HG02973 (cell line): ENCODE measurements at regions not wholly inside any gene's neighbourhood (a gene's known extent, or its start where the extent isn't known, plus 50 kb on each side); places are given as distances from the start of the nearest gene placed in this dataset.
"Not testable (repeated sequence)": the region's sequence is repeated elsewhere in the genome, so short reads cannot be mapped to it uniquely, and the experiment has no call there.

Source experiments
- ATAC-seq: cut with Tn5 transposase; IDR thresholded peaks from one replicate; pipeline ENCODE4 v1.9.1; 2021; ENCODE audit warnings: moderate library complexity; ENCODE audit not compliant: unreplicated experiment

DNA sequence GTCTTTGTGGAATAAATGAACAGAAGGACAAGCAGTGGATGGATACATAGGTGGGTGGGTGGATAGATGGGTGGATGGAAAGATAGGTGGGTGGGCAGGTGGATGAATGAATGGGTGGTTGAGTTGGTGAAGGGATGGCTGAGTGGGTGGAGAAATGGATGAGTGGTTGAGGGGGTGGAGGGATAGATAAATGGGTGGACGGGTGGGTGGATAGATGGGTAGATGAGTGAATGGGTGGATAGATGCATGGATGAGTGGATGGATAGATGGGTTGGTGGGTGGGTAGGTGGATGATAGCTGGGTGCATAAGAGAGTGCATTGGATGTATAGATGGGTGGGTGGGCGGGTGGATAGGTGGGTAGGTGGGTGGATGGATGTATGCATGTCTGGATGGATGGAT lies 63.5 kb downstream of the UNC93B1 start:
- ATAC-seq: not testable (repeated sequence)

- not testable (repeated sequence) for ATAC-seq
Observed at GRCh38 chr11:67938964-67939363, 64.9 kb downstream of the UNC93B1 start.

- not testable (repeated sequence) for ATAC-seq
Observed at GRCh38 chr11:67938371-67938770, 65.5 kb downstream of the UNC93B1 start.

DNA sequence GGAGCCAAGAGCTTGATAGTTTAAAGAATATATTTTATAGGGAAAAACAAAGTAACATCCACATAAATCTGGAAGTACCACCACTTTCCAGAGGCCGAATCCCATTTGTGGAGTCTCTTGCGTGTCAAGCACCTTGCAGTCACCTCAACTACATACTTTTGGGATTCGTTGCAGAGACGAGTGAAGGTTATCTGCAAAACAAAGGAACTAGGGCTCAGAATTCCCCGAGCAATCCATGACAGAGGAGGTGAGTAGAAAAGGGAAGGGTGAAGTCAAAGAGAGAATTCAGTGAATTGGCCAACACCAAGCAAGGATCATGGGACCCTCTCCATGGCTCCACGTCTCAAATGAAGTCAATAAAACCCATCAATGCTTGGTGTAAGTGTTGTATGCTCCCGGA lies 80.3 kb downstream of the UNC93B1 start:
- ATAC-seq: not testable (repeated sequence)

DNA sequence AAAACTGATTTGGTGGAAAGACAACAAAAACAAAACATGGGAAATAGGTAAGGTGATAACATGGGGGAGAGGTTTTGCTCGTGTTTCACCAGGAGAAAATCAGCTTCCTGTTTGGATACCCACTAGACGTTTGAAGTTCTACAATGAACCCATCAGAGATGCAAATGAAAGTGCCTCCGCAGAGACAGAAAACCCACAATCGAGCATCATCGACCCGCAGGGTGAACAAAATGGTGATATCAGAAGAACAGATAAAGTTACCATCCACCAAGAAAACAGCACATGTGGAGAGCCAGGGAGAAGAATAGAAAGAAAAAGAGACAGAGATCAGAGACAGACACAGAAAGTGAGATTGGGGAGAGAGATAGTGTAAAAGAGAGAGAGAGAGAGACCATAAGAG lies 83.4 kb downstream of the UNC93B1 start:
- not testable (repeated sequence) for ATAC-seq

- not testable (repeated sequence) for ATAC-seq
Observed at GRCh38 chr11:67912184-67912583, 91.7 kb downstream of the UNC93B1 start.

DNA sequence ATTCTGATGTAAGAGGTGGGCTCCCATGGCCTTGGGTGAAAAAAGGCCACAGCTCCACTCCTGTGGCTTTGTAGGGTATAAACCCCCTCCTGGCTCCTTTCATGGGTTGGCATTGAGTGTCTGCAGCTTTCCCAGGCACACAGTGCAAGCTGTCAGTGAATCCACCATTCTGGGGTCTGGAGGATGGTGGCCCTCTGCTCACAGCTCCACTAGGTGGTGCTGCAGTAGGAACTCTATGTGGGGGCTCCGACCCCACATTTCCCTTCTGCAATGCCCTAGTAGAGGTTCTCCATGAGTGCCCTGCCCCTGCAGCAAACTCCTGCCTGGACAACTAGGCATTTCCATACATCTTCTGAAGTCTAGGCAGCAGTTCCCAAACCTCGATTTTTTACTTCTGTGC lies 92.7 kb downstream of the UNC93B1 start:
- not testable (repeated sequence) for ATAC-seq

GRCh38 chr11:67910803-67911202 lies 93.1 kb downstream of the UNC93B1 start:
- ATAC-seq: not testable (repeated sequence)

DNA sequence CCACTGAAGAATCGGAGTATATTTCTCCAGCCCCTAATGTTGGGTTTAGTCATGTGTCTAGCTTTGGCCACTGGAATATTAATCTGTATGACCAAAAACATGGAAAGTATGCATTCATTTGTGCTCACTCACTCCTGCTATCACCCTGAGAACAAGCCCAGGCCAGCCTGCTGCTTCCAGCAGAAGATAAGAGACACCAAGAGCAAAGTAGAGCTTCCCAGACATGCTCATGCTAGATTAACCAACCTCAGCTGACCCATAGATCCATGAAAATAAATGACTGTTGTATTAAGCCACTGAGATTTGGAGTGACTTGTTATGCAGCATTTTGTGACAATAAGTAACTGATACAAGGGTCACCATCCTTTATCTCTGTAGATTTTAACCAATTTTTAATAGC lies 96.9 kb downstream of the UNC93B1 start:
- not testable (repeated sequence) for ATAC-seq

DNA sequence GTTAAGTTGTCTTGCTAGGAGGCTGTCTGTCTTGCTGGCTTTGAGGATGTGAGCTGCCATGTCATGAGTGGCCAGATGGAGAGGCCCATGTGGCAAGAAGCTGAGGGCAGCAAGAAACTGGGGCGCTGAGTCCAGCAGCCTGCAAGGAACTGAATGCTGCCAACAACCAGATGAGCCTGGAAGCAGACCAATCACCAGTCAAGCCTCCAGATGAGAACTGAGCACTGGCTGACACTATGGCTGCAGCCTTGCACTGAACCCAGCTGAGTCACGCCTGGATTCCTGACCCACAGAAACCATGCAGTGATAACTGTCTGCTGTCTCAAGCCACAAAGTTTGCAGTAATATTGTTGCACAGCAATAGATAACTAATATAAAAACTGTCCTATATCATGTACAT lies 104.4 kb downstream of the UNC93B1 start:
- ATAC-seq: not testable (repeated sequence)

DNA sequence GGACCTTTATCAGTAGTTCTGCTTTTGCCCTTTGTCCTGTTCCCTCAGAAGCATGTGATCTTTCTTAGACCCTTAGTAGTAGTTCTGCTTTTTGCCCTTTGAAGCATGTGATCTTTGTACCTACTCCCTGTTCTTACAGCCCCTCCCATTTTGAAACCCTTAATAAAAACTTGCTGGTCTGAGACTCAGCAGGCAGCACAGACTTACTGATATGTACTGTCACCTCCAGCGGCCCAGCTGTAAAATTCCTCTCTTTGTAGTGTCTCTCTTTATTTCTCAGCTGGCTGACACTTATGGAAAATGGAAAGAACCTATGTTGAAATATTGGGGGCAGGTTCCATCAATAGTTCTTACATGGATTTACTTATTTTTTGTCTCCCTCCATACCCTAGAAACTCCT lies 110.4 kb downstream of the UNC93B1 start:
- ATAC-seq: not testable (repeated sequence)

DNA sequence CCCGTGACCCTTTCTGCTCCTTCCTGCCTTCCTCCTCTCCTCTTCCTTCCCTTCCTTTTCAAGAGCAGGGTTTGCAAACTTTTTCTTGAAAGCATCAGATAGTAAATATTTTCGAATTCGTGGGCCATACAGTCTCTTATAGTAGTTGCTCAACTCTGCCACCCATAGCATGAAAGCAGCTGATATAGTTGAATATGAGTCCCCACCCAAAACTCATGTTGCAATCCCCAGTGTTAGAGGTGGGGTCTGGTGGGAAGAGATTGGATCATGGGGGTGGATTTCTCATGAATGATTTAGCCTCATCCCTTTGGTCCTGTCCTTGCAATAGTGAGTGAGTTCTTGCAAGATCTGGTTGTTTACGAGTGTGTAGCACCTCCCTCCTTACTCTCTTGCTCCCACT lies 114.3 kb downstream of the UNC93B1 start:
- not testable (repeated sequence) for ATAC-seq

DNA sequence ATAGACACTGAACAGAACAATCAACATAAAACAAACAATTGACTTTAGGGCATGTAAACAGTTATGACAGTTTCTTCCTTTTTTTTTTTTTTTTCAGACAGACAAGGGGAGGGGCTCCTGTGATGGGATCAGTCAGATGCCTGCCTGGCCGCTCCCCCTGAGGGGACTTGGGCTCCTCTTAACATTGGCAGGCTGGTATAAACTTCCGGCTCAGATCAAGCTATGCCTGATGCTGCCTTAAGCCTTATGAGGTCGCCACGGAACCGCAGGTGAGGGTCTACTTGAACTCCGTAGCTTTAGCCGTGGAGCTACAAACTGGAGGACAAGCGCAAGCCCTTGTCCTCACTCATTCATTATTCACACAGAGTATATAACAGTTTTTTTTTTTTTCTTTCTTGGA lies 115.8 kb downstream of the UNC93B1 start:
- ATAC-seq: not testable (repeated sequence)

GRCh38 chr11:67886672-67887071 lies 117.2 kb downstream of the UNC93B1 start:
- ATAC-seq: not testable (repeated sequence)

DNA sequence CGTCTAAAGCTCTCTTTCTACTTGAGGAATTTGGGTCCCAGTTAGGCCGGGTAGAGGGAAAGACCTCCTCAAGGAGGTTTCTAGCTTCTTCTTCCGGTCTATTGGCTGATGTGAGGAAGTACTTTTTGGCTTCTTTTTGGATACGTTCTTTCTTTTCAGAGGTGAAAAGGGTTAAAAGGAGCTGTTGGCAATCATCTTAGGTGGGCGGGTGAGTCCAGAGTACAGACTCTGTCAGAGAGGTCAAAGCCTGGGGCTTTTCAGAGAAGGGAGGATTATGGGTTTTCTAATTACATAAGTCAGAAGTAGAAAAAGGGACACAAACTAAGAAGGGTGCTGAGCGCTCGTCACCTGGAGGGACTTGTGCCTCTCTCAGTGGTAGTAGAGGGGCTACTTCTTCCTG lies 117.7 kb downstream of the UNC93B1 start:
- ATAC-seq: not testable (repeated sequence)

- ATAC-seq: not testable (repeated sequence)
Observed at GRCh38 chr11:67885574-67885973, 118.3 kb downstream of the UNC93B1 start.

DNA sequence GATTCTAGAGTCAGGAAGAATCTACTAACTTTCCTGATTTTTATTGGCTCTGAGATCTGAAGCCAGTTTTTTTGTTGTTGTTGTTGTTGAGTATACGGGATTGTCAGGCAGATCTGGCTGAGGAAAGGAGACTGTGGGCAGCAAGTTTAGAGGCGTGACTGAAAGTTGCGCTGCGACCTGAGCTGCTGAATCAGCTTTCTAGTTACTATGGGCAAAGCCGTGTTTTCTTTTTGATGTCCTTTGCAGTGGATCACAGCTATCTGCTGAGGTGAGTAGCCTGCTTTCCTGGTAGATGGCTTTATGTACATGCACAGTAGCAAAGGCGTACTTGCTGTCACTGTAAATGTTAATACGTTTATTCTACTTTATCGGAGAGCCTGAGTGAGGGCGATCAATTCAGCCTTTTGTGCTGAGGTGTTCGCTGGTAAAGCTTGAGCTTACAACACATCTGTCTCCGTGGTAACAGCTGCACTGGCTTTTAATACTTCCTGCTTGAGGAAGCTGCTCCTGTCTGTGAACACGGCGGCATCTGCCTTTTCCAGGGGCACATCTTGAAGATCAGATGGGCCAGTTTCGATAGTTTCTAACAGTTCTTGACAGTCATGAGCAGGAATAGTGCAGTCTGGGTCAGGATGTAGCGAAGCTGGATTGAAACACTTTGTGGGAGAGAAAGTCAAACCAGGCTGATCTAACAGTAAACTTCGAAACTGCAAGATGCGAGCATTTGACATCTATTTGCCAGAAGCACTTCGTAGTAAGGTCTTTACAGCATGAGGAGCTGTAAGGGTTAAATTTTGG lies 118.9 kb downstream of the UNC93B1 start:
- ATAC-seq: not testable (repeated sequence)

GRCh38 chr11:67884073-67884757 lies 119.7 kb downstream of the UNC93B1 start:
- ATAC-seq: not testable (repeated sequence)

DNA sequence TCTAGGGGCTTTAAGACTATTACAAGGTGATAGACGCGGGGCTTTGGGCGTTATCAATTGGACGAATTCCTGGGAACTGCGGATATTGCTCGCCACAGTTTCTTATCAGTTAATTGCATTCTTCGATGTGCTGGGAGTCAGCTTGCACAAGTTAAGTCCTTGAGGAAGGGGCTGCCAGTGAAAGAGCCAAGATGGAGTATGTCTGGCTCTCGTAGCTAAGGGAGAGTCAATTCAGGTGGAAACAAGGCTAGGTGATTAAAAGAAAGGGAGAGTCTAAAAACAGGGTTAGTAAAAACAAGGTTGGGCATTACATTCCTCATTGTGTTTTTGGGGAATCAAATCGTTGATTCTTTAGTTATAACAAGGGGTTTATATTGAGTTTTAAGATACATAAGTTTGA lies 121.6 kb downstream of the UNC93B1 start:
- not testable (repeated sequence) for ATAC-seq

- not testable (repeated sequence) for ATAC-seq
Observed at GRCh38 chr11:67881836-67882235, 122.1 kb downstream of the UNC93B1 start.

GRCh38 chr11:67880594-67881196 lies 123.2 kb downstream of the UNC93B1 start:
- not testable (repeated sequence) for ATAC-seq

GRCh38 chr11:67878666-67879065 lies 125.2 kb downstream of the UNC93B1 start:
- not testable (repeated sequence) for ATAC-seq
